T-cell (primary cell): ENCODE measurements at regions not wholly inside any gene's neighbourhood (a gene's known extent, or its start where the extent isn't known, plus 50 kb on each side); places are given as distances from the start of the nearest gene placed in this dataset.

ENCODE experiments used
- ATAC-seq, 4 experiments: fragments of 200-7000 bp in 3 of 4; fragments of 150-1000 bp in 1 of 4; cut with Tn5 transposase; replicated peaks in 1 of 4; 1 replicate in 3 of 4; 2 replicates in 1 of 4; pipeline ENCODE4 v1.10.0; 2021; ENCODE audit warnings: moderate library complexity in 3 of 4, mild to moderate bottlenecking in 2 of 4, moderate number of reproducible peaks in 1 of 4
- CTCF ChIA-PET, 2 donors: fragments of 300-600 bp; sonication (Branson Sonifier 250); formaldehyde crosslinking; loops; one replicate each; lab custom pipeline; 2022; ENCODE audit warnings: antibody characterized with exemption in 2 of 2; lab: Charles Lee
- POLR2A ChIA-PET, 2 donors: fragments of 300-600 bp; sonication (Branson Sonifier 250); formaldehyde crosslinking; loops; one replicate each; lab custom pipeline; 2022; ENCODE audit warnings: antibody characterized with exemption in 2 of 2; lab: Charles Lee
- DNase-seq, 35 experiments: peaks; one replicate each; pipeline versions ENCODE4 v3.0.0 to v3.0.0-alpha.2; 2013 to 2023
- H3K27ac ChIP-seq: one replicate; pipeline ENCODE4 v1.5.1; 2013; ENCODE audit warnings: low read length
- H3K27me3 ChIP-seq, 2 experiments: replicated peaks in 1 of 2; 1 replicate in 1 of 2; 2 replicates in 1 of 2; pipeline versions ENCODE4 v1.6.1 to v1.7.0; 2013; ENCODE audit warnings: low read length in 1 of 2, mixed read lengths in 1 of 2; ENCODE audit not compliant: control insufficient read depth in 2 of 2, insufficient read depth in 2 of 2; ENCODE audit errors: extremely low read depth in 1 of 2
- H3K36me3 ChIP-seq, 2 donors: 1 replicate in 1 of 2; 2 replicates in 1 of 2; pipeline versions ENCODE4 v1.6.1 to v1.7.0; 2013; ENCODE audit warnings: low read length in 1 of 2; ENCODE audit not compliant: control insufficient read depth in 2 of 2, insufficient read depth in 1 of 2; ENCODE audit errors: extremely low read depth in 1 of 2
- H3K4me1 ChIP-seq, 2 experiments: 1 replicate in 1 of 2; 2 replicates in 1 of 2; pipeline versions ENCODE4 v1.6.1 to v1.7.0; 2013; ENCODE audit warnings: low read length in 2 of 2, mixed read lengths in 1 of 2; ENCODE audit not compliant: insufficient read depth in 2 of 2, control insufficient read depth in 1 of 2; ENCODE audit errors: extremely low read depth in 1 of 2
- H3K4me3 ChIP-seq, 2 donors: 1 replicate in 1 of 2; 2 replicates in 1 of 2; pipeline versions ENCODE4 v1.5.1 to v1.7.0; 2013; ENCODE audit warnings: mild to moderate bottlenecking in 2 of 2, low read length in 1 of 2, moderate library complexity in 1 of 2; ENCODE audit not compliant: control insufficient read depth in 1 of 2; ENCODE audit errors: extremely low read depth in 1 of 2
- H3K9me3 ChIP-seq: 2 replicates; pipeline ENCODE4 v1.7.0; 2013
- H3K27ac Mint-ChIP-seq, 2 donors: one replicate each; pipeline ENCODE4 v1.8.0; 2020 to 2021; ENCODE audit warnings: mild to moderate bottlenecking in 2 of 2, mixed read lengths in 2 of 2
- H3K27me3 Mint-ChIP-seq, 2 donors: one replicate each; pipeline ENCODE4 v1.8.0; 2021 to 2022; ENCODE audit warnings: mixed read lengths in 2 of 2
- H3K36me3 Mint-ChIP-seq: one replicate; pipeline ENCODE4 v1.8.0; 2021; ENCODE audit warnings: mixed read lengths
- H3K4me1 Mint-ChIP-seq, 3 donors: one replicate each; pipeline ENCODE4 v1.8.0; 2020 to 2022; ENCODE audit warnings: mixed read lengths in 3 of 3, mild to moderate bottlenecking in 1 of 3
- H3K4me3 Mint-ChIP-seq, 3 donors: one replicate each; pipeline ENCODE4 v1.8.0; 2020 to 2022; ENCODE audit warnings: mild to moderate bottlenecking in 3 of 3, mixed read lengths in 3 of 3, moderate library complexity in 3 of 3
- H3K9me3 Mint-ChIP-seq, 3 donors: one replicate each; pipeline ENCODE4 v1.8.0; 2020 to 2022; ENCODE audit warnings: mixed read lengths in 3 of 3
- WGBS: methylation state at CpG from one replicate; pipeline ENCODE4 v1.1.5; 2013; ENCODE audit warnings: missing lambda C conversion rate; ENCODE audit not compliant: insufficient coverage; 5-methylcytosine and 5-hydroxymethylcytosine counted together

GRCh38 chr15:85932391-85932790 lies 137.7 kb upstream of the KLHL25 start:
- no peak for DNase-seq
- no peaks in the 10 kb centered on the region for H3K36me3 ChIP-seq
- Mint-ChIP-seq H3K36me3 (no peaks in the 10 kb centered on the region), H3K9me3 (no peaks in the 10 kb centered on the region), H3K4me1 (peaks cover 20 to 36% (median 30%) of the 10 kb centered on the region in 3 donors), H3K27me3 (peaks cover 3 to 9% of the 10 kb centered on the region in 2 donors), H3K4me3 (no peak overlapping the region), H3K27ac (no peak overlapping the region)
- POLR2A ChIA-PET: no interaction called here
- no peak overlapping the region for H3K4me3 ChIP-seq
- H3K4me1 ChIP-seq: peaks cover 7 to 8% of the 10 kb centered on the region in 2 experiments
- ATAC-seq: no peak
- CTCF ChIA-PET: no interaction called here
- no peaks in the 10 kb centered on the region for H3K9me3 ChIP-seq
- no peak overlapping the region for H3K27ac ChIP-seq
- WGBS: 57% methylated on average over 1 of the region's 1 CpG
- no peaks in the 10 kb centered on the region for H3K27me3 ChIP-seq

DNA sequence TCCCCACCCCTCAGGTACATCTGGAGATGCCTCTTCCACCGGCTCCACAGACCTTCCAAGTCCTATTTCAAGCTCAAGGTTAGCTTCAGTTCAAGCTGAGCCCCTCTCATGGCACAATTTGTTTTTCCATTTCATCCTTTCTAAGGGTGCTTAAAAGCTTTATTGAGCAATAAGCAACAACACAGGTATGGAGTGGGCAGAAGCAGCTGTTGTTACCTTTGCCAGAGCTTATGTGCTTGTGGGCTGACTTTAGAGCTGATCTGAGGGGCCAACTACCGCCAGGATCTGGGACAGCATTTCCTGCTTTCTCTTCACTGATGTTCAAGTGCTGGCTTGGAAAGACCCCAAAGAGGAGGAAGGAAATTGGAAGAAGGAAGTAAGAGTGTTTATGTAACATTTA lies 140.0 kb upstream of the KLHL25 start:
- ChIA-PET POLR2A (no interaction called here), CTCF (interaction anchor here in 1 of 2 donors (0.6 kb wide), 1 partner anchor 862 kb away, joined by 3 read pairs; no protein-coding TSS in a partner anchor)
- no peaks in the 10 kb centered on the region for H3K4me1 ChIP-seq
- Mint-ChIP-seq H3K36me3 (no peaks in the 10 kb centered on the region), H3K4me1 (peaks cover 8 to 15% (median 9%) of the 10 kb centered on the region in 3 donors), H3K4me3 (no peak overlapping the region), H3K9me3 (no peaks in the 10 kb centered on the region), H3K27ac (no peak overlapping the region), H3K27me3 (peaks cover 5 to 9% of the 10 kb centered on the region in 2 donors)
- no peak overlapping the region for H3K4me3 ChIP-seq
- no peak for DNase-seq
- H3K36me3 ChIP-seq: no peaks in the 10 kb centered on the region
- no peak overlapping the region for H3K27ac ChIP-seq
- no peaks in the 10 kb centered on the region for H3K9me3 ChIP-seq
- 71% methylated on average over 1 of the region's 2 CpGs for WGBS
- H3K27me3 ChIP-seq: no peaks in the 10 kb centered on the region
- ATAC-seq: no peak

DNA sequence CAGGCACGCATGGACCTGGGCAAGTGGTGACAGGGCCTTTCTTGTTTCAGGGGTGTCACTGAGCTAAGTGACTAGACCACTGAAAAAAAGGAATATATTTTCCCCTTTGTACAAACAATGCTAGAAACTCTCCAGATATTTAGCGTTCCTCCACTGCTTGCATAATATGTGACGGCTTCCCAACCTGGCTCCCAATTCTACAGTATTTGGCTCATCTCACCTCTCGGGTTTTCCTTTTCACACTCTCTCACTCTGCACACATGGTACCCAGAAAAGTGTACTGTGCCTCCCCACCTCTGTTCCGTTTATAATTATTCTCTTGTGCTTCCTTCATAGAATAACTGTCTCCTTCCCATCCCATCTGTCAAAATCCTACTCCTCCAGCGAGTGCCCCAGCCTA lies 140.5 kb upstream of the KLHL25 start:
- Histone ChIP-seq H3K4me1 (no peaks in the 10 kb centered on the region), H3K27ac (no peak overlapping the region), H3K27me3 (peaks cover 0 to under 1% of the 10 kb centered on the region in 2 experiments), H3K9me3 (no peaks in the 10 kb centered on the region), H3K36me3 (no peaks in the 10 kb centered on the region), H3K4me3 (no peak overlapping the region)
- no peak overlapping the region for H3K27ac Mint-ChIP-seq
- ATAC-seq (no peak), DNase-seq (no peak)
- H3K9me3 Mint-ChIP-seq: no peaks in the 10 kb centered on the region
- CTCF ChIA-PET: no interaction called here
- POLR2A ChIA-PET: no interaction called here
- peaks cover 5 to 9% of the 10 kb centered on the region in 2 donors for H3K27me3 Mint-ChIP-seq
- H3K4me3 Mint-ChIP-seq: no peak overlapping the region
- H3K4me1 Mint-ChIP-seq: peaks cover 5 to 12% (median 9%) of the 10 kb centered on the region in 3 donors
- H3K36me3 Mint-ChIP-seq: no peaks in the 10 kb centered on the region
- 92% methylated on average over 4 of the region's 6 CpGs for WGBS

- H3K4me3 Mint-ChIP-seq: no peak overlapping the region
- no peaks in the 10 kb centered on the region for H3K36me3 Mint-ChIP-seq
- WGBS: 80% methylated on average over 1 of the region's 4 CpGs
- H3K27ac ChIP-seq: no peak overlapping the region
- CTCF ChIA-PET: no interaction called here
- H3K4me3 ChIP-seq: no peak overlapping the region
- no peak overlapping the region for H3K27ac Mint-ChIP-seq
- peaks cover 5 to 9% of the 10 kb centered on the region in 2 donors for H3K27me3 Mint-ChIP-seq
- no peaks in the 10 kb centered on the region for H3K4me1 ChIP-seq
- peaks cover 0 to 2% (median 0%) of the 10 kb centered on the region in 3 donors for H3K4me1 Mint-ChIP-seq
- H3K36me3 ChIP-seq: no peaks in the 10 kb centered on the region
- DNase-seq (no peak), ATAC-seq (no peak)
- no peaks in the 10 kb centered on the region for H3K9me3 ChIP-seq
- POLR2A ChIA-PET: no interaction called here
- no peaks in the 10 kb centered on the region for H3K9me3 Mint-ChIP-seq
- H3K27me3 ChIP-seq: peaks cover 0 to 3% of the 10 kb centered on the region in 2 experiments
These were observed 142.0 kb upstream of the AGBL1 start for GRCh38 chr15:85937661-85938060.

- no peak overlapping the region for H3K27ac ChIP-seq
- H3K4me1 ChIP-seq: no peaks in the 10 kb centered on the region
- no peak overlapping the region for H3K4me3 Mint-ChIP-seq
- H3K9me3 ChIP-seq: no peaks in the 10 kb centered on the region
- no peaks in the 10 kb centered on the region for H3K4me1 Mint-ChIP-seq
- H3K27me3 Mint-ChIP-seq: peaks cover 2% of the 10 kb centered on the region in 2 donors
- H3K4me3 ChIP-seq: no peak overlapping the region
- no peaks in the 10 kb centered on the region for H3K36me3 ChIP-seq
- ATAC-seq (no peak), DNase-seq (no peak)
- H3K27me3 ChIP-seq: peaks cover 0 to 7% of the 10 kb centered on the region in 2 experiments
- WGBS: no CpG with 5 or more reads among the region's 2 CpGs
- no peak overlapping the region for H3K27ac Mint-ChIP-seq
- ChIA-PET CTCF (interaction anchor here in 1 of 2 donors (0.7 kb wide), 1 partner anchor 1620 kb away, joined by 4 read pairs; no protein-coding TSS in a partner anchor), POLR2A (no interaction called here)
- no peaks in the 10 kb centered on the region for H3K36me3 Mint-ChIP-seq
- no peaks in the 10 kb centered on the region for H3K9me3 Mint-ChIP-seq
These were observed 138.3 kb upstream of the AGBL1 start for GRCh38 chr15:85941186-85941855.

- H3K27me3 Mint-ChIP-seq: peaks cover 0 to 7% of the 10 kb centered on the region in 2 donors
- H3K36me3 Mint-ChIP-seq: no peaks in the 10 kb centered on the region
- Histone ChIP-seq H3K4me1 (no peaks in the 10 kb centered on the region), H3K9me3 (no peaks in the 10 kb centered on the region), H3K4me3 (no peak overlapping the region), H3K27ac (no peak overlapping the region), H3K36me3 (no peaks in the 10 kb centered on the region), H3K27me3 (peaks cover 0 to 7% of the 10 kb centered on the region in 2 experiments)
- ChIA-PET CTCF (no interaction called here), POLR2A (no interaction called here)
- ATAC-seq (no peak), DNase-seq (no peak)
- H3K4me3 Mint-ChIP-seq: no peak overlapping the region
- H3K9me3 Mint-ChIP-seq: no peaks in the 10 kb centered on the region
- no peak overlapping the region for H3K27ac Mint-ChIP-seq
- no peaks in the 10 kb centered on the region for H3K4me1 Mint-ChIP-seq
- 97% methylated on average over 3 of the region's 5 CpGs for WGBS
These were observed 137.0 kb upstream of the AGBL1 start for GRCh38 chr15:85942632-85943031.
